HG02870 (cell line): ENCODE measurements at regions not wholly inside any gene's neighbourhood (a gene's known extent, or its start where the extent isn't known, plus 50 kb on each side); places are given as distances from the start of the nearest gene placed in this dataset.

Source experiments
- ATAC-seq: cut with Tn5 transposase; IDR thresholded peaks from one replicate; pipeline ENCODE4 v1.9.1; 2021; ENCODE audit warnings: mild to moderate bottlenecking, moderate library complexity; ENCODE audit not compliant: unreplicated experiment

- no peak for ATAC-seq
Measured at GRCh38 chr5:110027527-110028322, 338.0 kb downstream of the MAN2A1 start.

GRCh38 chr5:110031402-110032140 lies 341.8 kb downstream of the MAN2A1 start:
- no peak for ATAC-seq

- no peak for ATAC-seq
Measured at GRCh38 chr5:110032376-110032775, 342.6 kb downstream of the MAN2A1 start.

GRCh38 chr5:110034056-110034600 lies 344.4 kb downstream of the MAN2A1 start:
- ATAC-seq = no peak

GRCh38 chr5:110038297-110038997 lies 348.7 kb downstream of the MAN2A1 start:
- ATAC-seq = no peak

GRCh38 chr5:110040178-110040577 lies 350.5 kb downstream of the MAN2A1 start:
- ATAC-seq = no peak

GRCh38 chr5:110043025-110043424 lies 353.3 kb downstream of the MAN2A1 start:
- no peak for ATAC-seq

GRCh38 chr5:110045158-110045557 lies 355.4 kb downstream of the MAN2A1 start:
- no peak for ATAC-seq

GRCh38 chr5:110048491-110048890 lies 358.8 kb downstream of the MAN2A1 start:
- ATAC-seq = no peak

GRCh38 chr5:110049816-110050215 lies 360.1 kb downstream of the MAN2A1 start:
- no peak for ATAC-seq

- ATAC-seq = no peak
Measured at GRCh38 chr5:110050640-110051345, 361.1 kb downstream of the MAN2A1 start.

- ATAC-seq = no peak
Measured at GRCh38 chr5:110053205-110053604, 363.5 kb downstream of the MAN2A1 start.

GRCh38 chr5:110053824-110054223 lies 364.1 kb downstream of the MAN2A1 start:
- ATAC-seq = no peak

- no peak for ATAC-seq
Measured at GRCh38 chr5:110054240-110054639, 364.5 kb downstream of the MAN2A1 start.

- ATAC-seq = no peak
Measured at GRCh38 chr5:110055302-110055701, 365.6 kb downstream of the MAN2A1 start.

GRCh38 chr5:110056580-110057114 lies 366.9 kb downstream of the MAN2A1 start:
- no peak for ATAC-seq

- ATAC-seq = no peak
Measured at GRCh38 chr5:110058175-110058574, 368.4 kb downstream of the MAN2A1 start.

GRCh38 chr5:110062246-110062645 lies 372.5 kb downstream of the MAN2A1 start:
- no peak for ATAC-seq

GRCh38 chr5:110063640-110064602 lies 374.2 kb downstream of the MAN2A1 start:
- no peak for ATAC-seq
